HG03469 (cell line): ENCODE measurements at regions not wholly inside any gene's neighbourhood (a gene's known extent, or its start where the extent isn't known, plus 50 kb on each side); places are given as distances from the start of the nearest gene placed in this dataset.

Experiments used
- ATAC-seq: cut with Tn5 transposase; IDR thresholded peaks from one replicate; pipeline ENCODE4 v1.9.1; 2021; ENCODE audit warnings: mild to moderate bottlenecking, moderate library complexity, moderate number of reproducible peaks; ENCODE audit not compliant: unreplicated experiment

GRCh38 chr6:21648475-21649050 is 55.0 kb downstream of the SOX4 start:
- ATAC-seq: peak; percentile 76

DNA sequence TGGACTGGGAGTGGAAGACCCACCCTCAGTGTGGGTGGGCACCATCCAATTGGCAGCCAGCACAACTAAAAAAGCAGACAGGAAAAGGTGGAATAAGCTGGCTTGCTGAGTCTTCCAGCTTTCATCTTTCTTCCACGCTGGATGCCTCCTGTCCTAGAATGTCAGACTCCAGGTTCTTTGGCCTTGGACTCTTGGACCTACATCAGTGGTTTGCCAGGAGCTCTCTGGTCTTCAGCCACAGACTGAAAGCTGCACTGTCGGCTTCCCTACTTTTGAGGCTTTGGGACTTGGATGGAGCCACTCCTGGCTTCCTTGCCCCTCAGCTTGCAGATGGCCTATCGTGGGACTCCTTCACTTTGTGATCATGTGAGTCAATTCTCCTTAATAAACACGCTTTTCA is 59.8 kb downstream of the SOX4 start:
- ATAC-seq: no peak

- no peak for ATAC-seq
Measured at GRCh38 chr6:21653905-21654304, 60.4 kb downstream of the SOX4 start.

- ATAC-seq: no peak
Measured at GRCh38 chr6:21654361-21654760, 60.8 kb downstream of the SOX4 start.

- ATAC-seq: no peak
Measured at GRCh38 chr6:21663966-21664313, 70.4 kb downstream of the SOX4 start.

GRCh38 chr6:21664314-21665109 is 71.0 kb downstream of the SOX4 start:
- no peak for ATAC-seq

DNA sequence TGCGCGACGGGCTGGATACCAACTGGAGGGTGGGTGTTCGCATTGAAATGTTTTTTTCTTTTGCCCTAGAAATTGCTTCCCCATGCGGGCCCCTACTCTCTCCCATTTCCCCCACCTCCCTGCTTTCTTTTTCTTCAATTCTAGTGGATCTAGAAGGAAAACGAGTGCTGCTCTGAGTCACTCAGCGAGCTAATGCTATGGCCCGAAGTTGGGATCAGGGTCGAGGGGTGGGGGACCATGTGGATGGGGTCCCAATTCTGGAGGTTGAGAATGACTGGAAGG is 71.5 kb downstream of the SOX4 start:
- no peak for ATAC-seq

- ATAC-seq: no peak
Measured at GRCh38 chr6:21665392-21666200, 72.0 kb downstream of the SOX4 start.

DNA sequence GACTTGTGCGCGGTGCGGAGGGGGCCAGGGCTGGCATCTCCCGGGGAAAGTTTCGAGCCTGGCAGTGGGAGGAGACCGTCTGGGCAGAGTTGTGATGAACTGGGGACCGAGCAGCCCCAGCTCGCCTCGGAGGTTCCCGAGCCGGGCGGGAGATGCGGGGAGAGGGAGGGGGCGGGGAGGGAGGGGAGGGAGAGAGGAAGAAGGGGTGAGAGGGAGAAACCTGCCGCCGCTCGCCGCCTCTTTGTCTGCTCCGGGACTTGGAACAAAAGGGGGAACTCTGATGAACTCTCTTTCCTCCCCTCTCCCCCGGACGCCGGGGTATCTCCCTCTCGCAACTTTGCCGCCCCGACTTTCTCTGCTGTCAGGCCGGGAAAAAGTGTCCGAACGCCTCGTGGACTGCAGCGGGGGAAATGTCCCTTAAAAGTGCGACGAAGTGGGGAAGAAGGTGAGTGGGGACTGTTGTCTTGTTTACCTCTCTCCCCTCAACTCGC is 72.7 kb downstream of the SOX4 start:
- no peak for ATAC-seq

- ATAC-seq: no peak
Measured at GRCh38 chr6:21666853-21667681, 73.5 kb downstream of the SOX4 start.

DNA sequence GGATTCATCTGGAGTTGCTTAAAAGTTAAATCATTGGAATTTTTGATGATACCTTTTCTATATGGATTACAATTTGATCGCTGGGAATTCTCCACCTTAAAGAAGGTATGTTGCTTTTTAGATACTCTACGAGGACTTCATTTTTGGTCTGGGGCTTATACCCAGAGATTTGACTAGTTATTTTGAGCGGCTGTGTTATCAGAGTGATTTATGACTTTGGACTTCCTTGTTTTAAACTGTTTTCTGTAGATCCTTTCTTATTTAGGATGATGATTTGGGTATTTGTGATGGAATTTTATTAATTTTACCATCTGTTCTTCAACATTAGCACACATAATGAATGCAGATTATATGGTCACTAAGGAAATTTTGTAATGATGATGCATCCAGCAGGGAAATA is 75.2 kb downstream of the SOX4 start:
- no peak for ATAC-seq

DNA sequence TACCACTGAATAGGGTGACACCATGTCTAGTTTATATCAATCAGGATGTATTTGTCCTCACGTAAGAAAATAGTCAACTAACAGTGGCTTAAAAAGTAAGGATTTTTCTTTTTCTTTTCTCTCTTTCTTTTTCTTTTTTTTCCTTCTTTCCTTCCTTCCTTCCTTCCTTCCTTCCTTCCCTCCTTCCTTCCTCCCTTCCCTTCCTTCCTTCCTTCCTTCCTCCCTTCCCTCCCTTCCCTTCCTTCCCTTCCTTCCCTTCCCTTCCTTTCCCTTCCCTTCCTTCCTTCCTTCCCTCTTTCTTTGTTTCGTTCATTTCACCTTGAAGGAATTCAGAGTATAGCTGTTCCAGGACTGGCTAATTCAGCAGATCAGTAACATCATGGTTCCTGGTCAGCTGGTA is 83.2 kb downstream of the SOX4 start:
- ATAC-seq: no peak

- ATAC-seq: no peak
Measured at GRCh38 chr6:21678990-21679389, 85.4 kb downstream of the SOX4 start.

GRCh38 chr6:21679761-21680265 is 86.3 kb downstream of the SOX4 start:
- ATAC-seq: no peak

DNA sequence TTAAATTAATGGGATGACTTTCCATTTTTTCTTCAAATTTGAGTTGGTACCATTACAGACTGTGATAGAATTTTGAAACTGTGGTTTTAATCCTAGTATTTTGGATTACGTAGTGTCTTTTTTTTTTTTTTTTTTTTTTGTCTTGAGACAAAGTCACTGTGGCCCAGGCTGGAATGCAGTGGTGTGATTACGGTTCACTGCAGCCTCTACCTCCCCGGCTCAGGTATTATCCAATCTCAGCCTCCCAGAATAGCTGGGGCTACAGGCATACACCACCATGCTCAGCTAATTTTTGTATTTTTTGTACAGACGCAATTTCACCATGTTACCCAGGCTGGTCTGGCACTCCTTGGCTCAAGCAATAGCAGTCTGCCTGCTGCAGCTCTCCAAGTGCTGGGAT is 87.1 kb downstream of the SOX4 start:
- ATAC-seq: no peak

DNA sequence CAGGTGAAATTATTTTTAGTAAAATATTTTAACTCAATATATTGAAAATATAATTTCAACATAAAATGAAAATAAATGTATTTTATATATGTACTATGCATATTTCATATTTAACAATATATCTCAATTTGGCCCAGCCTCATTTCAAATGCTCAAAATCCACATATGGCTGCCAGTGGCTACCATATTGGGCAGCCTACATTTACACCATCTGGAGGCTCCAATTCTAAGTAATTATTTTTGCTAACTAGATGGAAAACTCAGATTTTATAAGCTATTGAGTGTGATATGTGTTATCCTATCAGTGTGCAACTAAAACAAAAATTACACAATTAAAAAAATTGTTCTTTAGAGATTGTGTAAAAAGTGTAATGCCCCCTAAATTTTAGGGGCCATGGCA is 96.9 kb downstream of the SOX4 start:
- no peak for ATAC-seq

GRCh38 chr6:21691685-21692346 is 98.3 kb downstream of the SOX4 start:
- no peak for ATAC-seq

DNA sequence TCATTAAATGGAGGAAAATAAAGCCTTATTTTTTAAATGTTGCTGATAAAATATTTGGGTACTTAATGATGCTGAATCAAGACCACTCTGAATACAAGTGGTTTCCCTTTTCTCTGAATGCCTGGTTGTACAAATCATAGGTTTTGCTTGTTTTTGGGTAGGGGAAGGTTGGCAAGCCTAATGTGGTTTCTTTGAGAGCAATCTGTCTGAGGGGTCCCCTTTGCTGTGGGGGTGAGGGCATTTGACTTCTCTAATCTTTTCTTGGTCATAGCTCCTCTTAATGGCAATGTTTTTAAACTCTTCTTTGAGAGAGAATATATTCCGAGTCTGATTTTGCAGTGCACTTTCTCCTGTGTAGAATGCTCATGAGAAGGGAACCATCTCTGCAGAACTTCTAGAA is 99.2 kb downstream of the SOX4 start:
- no peak for ATAC-seq

DNA sequence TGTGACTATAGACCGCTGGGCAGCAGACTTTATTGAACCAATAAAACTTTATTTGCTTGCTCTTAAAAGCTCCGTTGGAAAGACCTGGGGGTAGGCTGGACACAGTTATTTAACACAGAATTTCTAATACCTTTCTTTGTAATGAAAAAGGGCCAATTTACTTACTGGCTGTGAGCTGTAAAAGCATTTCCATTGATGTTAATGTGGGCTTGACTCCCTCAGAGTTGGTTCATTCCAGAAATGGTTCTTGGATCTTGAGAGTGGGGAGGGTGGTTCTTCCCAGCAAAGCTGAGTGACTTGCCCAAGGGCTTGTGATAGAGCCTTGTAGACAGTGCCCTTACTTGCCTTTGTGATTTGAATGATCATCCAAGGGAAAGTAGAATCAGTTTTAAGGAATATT is 100.6 kb downstream of the SOX4 start:
- no peak for ATAC-seq

GRCh38 chr6:21707524-21708319 is 114.2 kb downstream of the SOX4 start:
- ATAC-seq: no peak
